H1 (cell line): ENCODE measurements at regions not wholly inside any gene's neighbourhood (a gene's known extent, or its start where the extent isn't known, plus 50 kb on each side); places are given as distances from the start of the nearest gene placed in this dataset.

Source experiments
- CTCF ChIA-PET: fragments of 300-600 bp; sonication (Branson Sonifier 250); formaldehyde crosslinking; loops from one replicate; lab custom pipeline; 2021; ENCODE audit not compliant: partially characterized antibody; lab: Charles Lee
- POLR2A ChIA-PET: fragments of 300-600 bp; sonication (Branson Sonifier 250); formaldehyde crosslinking; loops from one replicate; lab custom pipeline; 2021; ENCODE audit warnings: inconsistent platforms; ENCODE audit not compliant: partially characterized antibody; lab: Charles Lee
- DNase-seq, 2 experiments: peaks; one replicate each; pipeline versions ENCODE4 v3.0.0 to v3.0.0-alpha.2; 2010 to 2022; ENCODE audit warnings: low spot score in 2 of 2, low read depth in 1 of 2, mixed read lengths in 1 of 2
- FAIRE-seq: peaks from 2 replicates; lab custom pipeline; 2011; peaks lifted over from hg19 to GRCh38; lab: Jason Lieb, UNC
- H2AFZ ChIP-seq: 2 replicates; pipeline ENCODE4 v1.8.1; 2012; ENCODE audit warnings: low read length, inconsistent platforms
- H2AK5ac ChIP-seq: 2 replicates; pipeline ENCODE4 v1.6.1; 2013; ENCODE audit warnings: low read depth, low read length
- H2BK120ac ChIP-seq: replicated peaks from 2 replicates; pipeline ENCODE3; 2013; ENCODE audit warnings: low read depth, low read length, inconsistent platforms
- H2BK12ac ChIP-seq: 2 replicates; pipeline ENCODE4 v1.6.1; 2013; ENCODE audit warnings: low read depth, low read length
- H2BK15ac ChIP-seq: 2 replicates; pipeline ENCODE4 v1.6.1; 2013; ENCODE audit warnings: low read length
- H2BK20ac ChIP-seq: 2 replicates; pipeline ENCODE4 v1.6.1; 2013; ENCODE audit warnings: low read length
- H2BK5ac ChIP-seq: 2 replicates; pipeline ENCODE4 v1.6.1; 2013; ENCODE audit warnings: low read depth, low read length
- H3K14ac ChIP-seq: 2 replicates; pipeline ENCODE4 v1.6.1; 2013; ENCODE audit warnings: inconsistent platforms; ENCODE audit not compliant: insufficient read length
- H3K18ac ChIP-seq: 2 replicates; pipeline ENCODE4 v1.6.1; 2013; ENCODE audit warnings: low read length; ENCODE audit errors: extremely low read depth
- H3K23ac ChIP-seq: 2 replicates; pipeline ENCODE4 v1.6.1; 2013; ENCODE audit warnings: inconsistent platforms; ENCODE audit not compliant: insufficient read length
- H3K23me2 ChIP-seq: 2 replicates; pipeline ENCODE4 v1.6.1; 2013; ENCODE audit warnings: low read depth, low read length
- H3K27ac ChIP-seq: 2 replicates; pipeline ENCODE4 v1.6.1; 2011; ENCODE audit warnings: low read depth, low read length, inconsistent platforms
- H3K27me3 ChIP-seq, 4 experiments: replicated peaks in 1 of 4; 1 replicate in 1 of 4; 2 replicates in 3 of 4; pipeline versions ENCODE4 v1.6.1 to v1.8.1; 2011 to 2013; ENCODE audit warnings: low read length in 3 of 4, mild to moderate bottlenecking in 3 of 4, inconsistent platforms in 2 of 4, mixed read lengths in 2 of 4, moderate library complexity in 1 of 4; ENCODE audit not compliant: control insufficient read depth in 3 of 4, insufficient read depth in 3 of 4; ENCODE audit errors: extremely low read depth in 1 of 4
- H3K36me3 ChIP-seq, 4 experiments: 2 replicates each; pipeline versions ENCODE4 v1.6.1 to v1.8.1; 2011 to 2013; ENCODE audit warnings: mild to moderate bottlenecking in 4 of 4, low read length in 3 of 4, moderate library complexity in 2 of 4, control low read depth in 1 of 4, inconsistent platforms in 1 of 4; ENCODE audit not compliant: insufficient read depth in 4 of 4, control insufficient read depth in 2 of 4
- H3K4ac ChIP-seq: replicated peaks from 2 replicates; pipeline ENCODE3; 2013; ENCODE audit warnings: low read length, low read depth, mixed read lengths, inconsistent platforms; ENCODE audit not compliant: insufficient read length
- H3K4me1 ChIP-seq, 4 experiments: replicated peaks in 1 of 4; 1 replicate in 1 of 4; 2 replicates in 3 of 4; pipeline versions ENCODE4 v1.6.1 to v1.8.1; 2011 to 2013; ENCODE audit warnings: low read length in 3 of 4, inconsistent platforms in 2 of 4, mixed read lengths in 1 of 4; ENCODE audit not compliant: insufficient read depth in 4 of 4, control insufficient read depth in 3 of 4
- H3K4me2 ChIP-seq, 2 experiments: 2 replicates each; pipeline versions ENCODE4 v1.6.1 to v1.8.1; 2011 to 2013; ENCODE audit warnings: low read depth in 2 of 2, low read length in 2 of 2, control low read depth in 1 of 2, inconsistent platforms in 1 of 2, mild to moderate bottlenecking in 1 of 2; ENCODE audit not compliant: insufficient read depth in 1 of 2
- H3K4me3 ChIP-seq, 4 experiments: fragments of 200-600, 300-600 bp in 1 of 4; sonication (generic), shearing (Covaris generic), sonication (Bioruptor Twin) in 1 of 4; 2 replicates each; pipeline versions ENCODE4 v1.5.1 to v1.8.1; 2011 to 2016; ENCODE audit warnings: low read length in 4 of 4, low read depth in 3 of 4, control low read depth in 2 of 4, inconsistent platforms in 2 of 4, mild to moderate bottlenecking in 2 of 4, mixed read lengths in 1 of 4, moderate library complexity in 1 of 4; ENCODE audit not compliant: insufficient read depth in 2 of 4; ENCODE audit errors: extremely low read depth in 1 of 4
- H3K56ac ChIP-seq: replicated peaks from 2 replicates; pipeline ENCODE3; 2013; ENCODE audit warnings: low read depth, mild to moderate bottlenecking, mixed read lengths, low read length, inconsistent platforms; ENCODE audit not compliant: insufficient read length
- H3K79me1 ChIP-seq: 2 replicates; pipeline ENCODE4 v1.6.1; 2013; ENCODE audit warnings: low read depth, low read length, control low read depth
- H3K79me2 ChIP-seq, 2 experiments: 2 replicates each; pipeline versions ENCODE4 v1.6.1 to v1.8.1; 2012 to 2013; ENCODE audit warnings: low read length in 2 of 2, mild to moderate bottlenecking in 2 of 2, inconsistent platforms in 1 of 2; ENCODE audit not compliant: insufficient read depth in 2 of 2, control insufficient read depth in 1 of 2
- H3K9ac ChIP-seq, 4 experiments: replicated peaks in 1 of 4; 1 replicate in 1 of 4; 2 replicates in 3 of 4; pipeline versions ENCODE4 v1.6.1 to v1.8.1; 2011 to 2013; ENCODE audit warnings: low read depth in 3 of 4, low read length in 3 of 4, control low read depth in 2 of 4, mild to moderate bottlenecking in 2 of 4, moderate library complexity in 2 of 4, inconsistent platforms in 1 of 4; ENCODE audit errors: extremely low read depth in 1 of 4
- H3K9me3 ChIP-seq, 2 experiments: 2 replicates each; pipeline versions ENCODE4 v1.6.1 to v1.8.1; 2012 to 2013; ENCODE audit warnings: mild to moderate bottlenecking in 2 of 2, moderate library complexity in 2 of 2, control low read depth in 1 of 2, inconsistent platforms in 1 of 2, low read depth in 1 of 2, low read length in 1 of 2, mixed read lengths in 1 of 2; ENCODE audit not compliant: insufficient read depth in 2 of 2
- H4K20me1 ChIP-seq, 2 experiments: replicated peaks in 1 of 2; 2 replicates each; pipeline versions ENCODE3 to v1.8.1; 2011 to 2013; ENCODE audit warnings: inconsistent platforms in 2 of 2, low read length in 2 of 2, mild to moderate bottlenecking in 1 of 2; ENCODE audit not compliant: insufficient read depth in 2 of 2, control insufficient read depth in 1 of 2
- H4K5ac ChIP-seq: 2 replicates; pipeline ENCODE4 v1.6.1; 2013; ENCODE audit warnings: low read length, low read depth, mixed read lengths, inconsistent platforms; ENCODE audit not compliant: insufficient read length
- H4K8ac ChIP-seq: 2 replicates; pipeline ENCODE4 v1.8.0; 2013; ENCODE audit warnings: mild to moderate bottlenecking, moderate library complexity, low read length, inconsistent platforms; ENCODE audit not compliant: insufficient read depth; ENCODE audit errors: extremely low read depth
- H4K91ac ChIP-seq: replicated peaks from 2 replicates; pipeline ENCODE3; 2013; ENCODE audit warnings: low read length, mixed read lengths, inconsistent platforms; ENCODE audit not compliant: insufficient read length
- CTBP2 ChIP-seq: IDR thresholded peaks from 2 replicates; pipeline ENCODE4 v1.7.0; 2011; ENCODE audit warnings: borderline replicate concordance, mild to moderate bottlenecking, moderate library complexity, mixed read lengths, low read length; ENCODE audit not compliant: insufficient read depth, insufficient read length
- JUND ChIP-seq: IDR thresholded peaks from 2 replicates; pipeline ENCODE4 v1.6.1; 2011; ENCODE audit warnings: mild to moderate bottlenecking, improper control_type of control experiment, low read length
- KDM5A ChIP-seq: fragments of 200-600 bp; IDR thresholded peaks from 2 replicates; pipeline ENCODE4 v1.7.1; 2012; ENCODE audit warnings: mild to moderate bottlenecking, low read length, inconsistent platforms, mixed read lengths
- MAFK ChIP-seq: IDR thresholded peaks from 2 replicates; pipeline ENCODE4 v1.6.1; 2012; ENCODE audit warnings: low read depth, mild to moderate bottlenecking, improper control_type of control experiment, low read length
- NRF1 ChIP-seq: IDR thresholded peaks from 2 replicates; pipeline ENCODE4 v1.6.1; 2011; ENCODE audit warnings: mild to moderate bottlenecking, low read depth, low read length, improper control_type of control experiment
- POLR2A ChIP-seq, 2 experiments: IDR thresholded peaks; 1 replicate in 1 of 2; 2 replicates in 1 of 2; pipeline ENCODE4 v1.6.1; 2011; ENCODE audit warnings: low read depth in 2 of 2, low read length in 2 of 2, mild to moderate bottlenecking in 2 of 2; ENCODE audit errors: control extremely low read depth in 1 of 2
- RNF2 ChIP-seq: fragments of 200-900, 300-1000 bp; sonication (generic); IDR thresholded peaks from 2 replicates; pipeline ENCODE4 v1.7.1; 2016; ENCODE audit warnings: borderline replicate concordance, low read depth, mild to moderate bottlenecking, antibody characterized with exemption, low read length; ENCODE audit not compliant: poor library complexity, severe bottlenecking; ENCODE audit errors: missing control alignments
- RXRA ChIP-seq: IDR thresholded peaks from 2 replicates; pipeline ENCODE4 v1.6.1; 2011; ENCODE audit warnings: low read depth, mild to moderate bottlenecking, low read length, moderate library complexity; ENCODE audit not compliant: insufficient read depth
- TAF7 ChIP-seq: optimal IDR thresholded peaks from 2 replicates; pipeline ENCODE3; 2011; ENCODE audit warnings: low read depth, mild to moderate bottlenecking, inconsistent platforms, low read length, moderate library complexity, borderline replicate concordance
- TBP ChIP-seq: IDR thresholded peaks from 2 replicates; pipeline ENCODE4 v1.6.1; 2011; ENCODE audit warnings: low read depth, low read length, improper control_type of control experiment
- WGBS, 2 experiments: shearing (Covaris generic) in 1 of 2; methylation state at CpG; one replicate each; pipeline versions ENCODE4 v1.1.6 to v1.1.7; 2013 to 2015; ENCODE audit warnings: low lambda C conversion rate in 2 of 2, mixed read lengths in 2 of 2, inconsistent platforms in 1 of 2, low coverage in 1 of 2, missing lambda C conversion rate in 1 of 2; ENCODE audit not compliant: insufficient replicate concordance in 2 of 2, insufficient coverage in 1 of 2, insufficient read length in 1 of 2; ENCODE audit errors: extremely low coverage in 1 of 2, missing lambda C conversion rate in 1 of 2; 5-methylcytosine and 5-hydroxymethylcytosine counted together
- TF ChIP-seq, protein P1 (sequence below): IDR thresholded peaks from 2 replicates; pipeline ENCODE4 v1.6.1; 2011; ENCODE audit warnings: low read depth, mild to moderate bottlenecking, low read length; ENCODE audit not compliant: insufficient read depth
- TF ChIP-seq, protein P2 (sequence below), 3 experiments: IDR thresholded peaks; 1 replicate in 2 of 3; 2 replicates in 1 of 3; pipeline versions ENCODE4 v1.5.1 to v1.6.1; 2011; ENCODE audit warnings: low read length in 3 of 3, mild to moderate bottlenecking in 3 of 3, inconsistent platforms in 2 of 3, low read depth in 1 of 3, moderate library complexity in 1 of 3; ENCODE audit not compliant: insufficient read depth in 1 of 3; ENCODE audit errors: control extremely low read depth in 1 of 3

DNA sequence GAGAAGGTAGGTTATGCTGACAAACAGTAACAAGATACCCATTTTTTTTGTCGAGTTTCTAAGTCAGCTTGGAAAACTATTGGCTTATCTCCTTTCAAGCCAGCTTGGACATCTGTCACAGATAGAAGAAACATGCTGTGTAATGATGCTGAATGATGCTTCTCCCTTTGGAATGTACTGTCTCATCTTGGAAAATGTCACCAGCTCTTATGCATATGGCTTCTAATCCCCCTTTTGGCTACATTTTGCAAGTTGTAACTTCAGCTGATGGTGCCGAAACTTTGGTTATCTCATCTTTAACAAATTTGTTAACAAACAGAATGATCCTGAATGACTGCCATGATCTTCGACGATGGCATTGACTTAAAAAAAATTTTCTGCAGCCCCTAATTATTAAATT is 68.8 kb upstream of the ST6GALNAC3 start:
- Histone ChIP-seq H2AK5ac (no peak overlapping the region), H3K14ac (no peak overlapping the region), H3K79me2 (no peaks in the 10 kb centered on the region), H3K4ac (no peak overlapping the region), H3K4me3 (no peak overlapping the region), H3K27ac (no peak overlapping the region), H3K23ac (no peak overlapping the region), H3K4me2 (no peak overlapping the region), H4K91ac (no peak overlapping the region), H2BK15ac (no peak overlapping the region), H2BK12ac (no peak overlapping the region), H4K5ac (no peak overlapping the region), H3K23me2 (no peaks in the 10 kb centered on the region), H2BK20ac (no peak overlapping the region), H3K56ac (no peak overlapping the region), H4K8ac (no peak overlapping the region), H3K4me1 (no peaks in the 10 kb centered on the region), H3K9ac (no peak overlapping the region), H3K9me3 (no peaks in the 10 kb centered on the region), H3K18ac (no peak overlapping the region), H2AFZ (no peak overlapping the region), H4K20me1 (no peaks in the 10 kb centered on the region), H3K79me1 (no peaks in the 10 kb centered on the region), H2BK5ac (no peak overlapping the region), H3K27me3 (no peaks in the 10 kb centered on the region), H3K36me3 (no peaks in the 10 kb centered on the region), H2BK120ac (no peak overlapping the region)
- WGBS, 2 experiments = 86% methylated on average over 4 of the region's 4 CpGs; no CpG with 5 or more reads in 1 of the 2 experiments
- DNase-seq (no peak), FAIRE-seq (no peak)
- POLR2A ChIA-PET = no interaction called here
- CTCF ChIA-PET = no interaction called here
- TF ChIP-seq CTBP2 = no peak
- TF ChIP-seq NRF1 = no peak
- TF ChIP-seq, protein P1, sequence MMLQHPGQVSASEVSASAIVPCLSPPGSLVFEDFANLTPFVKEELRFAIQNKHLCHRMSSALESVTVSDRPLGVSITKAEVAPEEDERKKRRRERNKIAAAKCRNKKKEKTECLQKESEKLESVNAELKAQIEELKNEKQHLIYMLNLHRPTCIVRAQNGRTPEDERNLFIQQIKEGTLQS = no peak
- no peak for TF ChIP-seq KDM5A
- TF ChIP-seq RNF2 = no peak
- TF ChIP-seq POLR2A (IDR thresholded peaks at IDR 0.05; ENCODE audit: control extremely low read depth in 1 of 2, low read depth in 2 of 2, low read length in 2 of 2) = no peak
- TF ChIP-seq TAF7 = no peak
- TF ChIP-seq RXRA = no peak
- TF ChIP-seq, protein P2, sequence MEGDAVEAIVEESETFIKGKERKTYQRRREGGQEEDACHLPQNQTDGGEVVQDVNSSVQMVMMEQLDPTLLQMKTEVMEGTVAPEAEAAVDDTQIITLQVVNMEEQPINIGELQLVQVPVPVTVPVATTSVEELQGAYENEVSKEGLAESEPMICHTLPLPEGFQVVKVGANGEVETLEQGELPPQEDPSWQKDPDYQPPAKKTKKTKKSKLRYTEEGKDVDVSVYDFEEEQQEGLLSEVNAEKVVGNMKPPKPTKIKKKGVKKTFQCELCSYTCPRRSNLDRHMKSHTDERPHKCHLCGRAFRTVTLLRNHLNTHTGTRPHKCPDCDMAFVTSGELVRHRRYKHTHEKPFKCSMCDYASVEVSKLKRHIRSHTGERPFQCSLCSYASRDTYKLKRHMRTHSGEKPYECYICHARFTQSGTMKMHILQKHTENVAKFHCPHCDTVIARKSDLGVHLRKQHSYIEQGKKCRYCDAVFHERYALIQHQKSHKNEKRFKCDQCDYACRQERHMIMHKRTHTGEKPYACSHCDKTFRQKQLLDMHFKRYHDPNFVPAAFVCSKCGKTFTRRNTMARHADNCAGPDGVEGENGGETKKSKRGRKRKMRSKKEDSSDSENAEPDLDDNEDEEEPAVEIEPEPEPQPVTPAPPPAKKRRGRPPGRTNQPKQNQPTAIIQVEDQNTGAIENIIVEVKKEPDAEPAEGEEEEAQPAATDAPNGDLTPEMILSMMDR (IDR thresholded peaks at IDR 0.05; ENCODE audit: control extremely low read depth in 1 of 3, insufficient read depth in 1 of 3, low read depth in 1 of 3, low read length in 3 of 3) = no peak
- TF ChIP-seq TBP = no peak
- TF ChIP-seq MAFK = no peak
- TF ChIP-seq JUND = no peak
